H1 (cell line): ENCODE measurements at regions not wholly inside any gene's neighbourhood (a gene's known extent, or its start where the extent isn't known, plus 50 kb on each side); places are given as distances from the start of the nearest gene placed in this dataset.

Experiments used
- CTCF ChIA-PET: fragments of 300-600 bp; sonication (Branson Sonifier 250); formaldehyde crosslinking; loops from one replicate; lab custom pipeline; 2021; ENCODE audit not compliant: partially characterized antibody; lab: Charles Lee
- POLR2A ChIA-PET: fragments of 300-600 bp; sonication (Branson Sonifier 250); formaldehyde crosslinking; loops from one replicate; lab custom pipeline; 2021; ENCODE audit warnings: inconsistent platforms; ENCODE audit not compliant: partially characterized antibody; lab: Charles Lee
- DNase-seq, 2 experiments: peaks; one replicate each; pipeline versions ENCODE4 v3.0.0 to v3.0.0-alpha.2; 2010 to 2022; ENCODE audit warnings: low spot score in 2 of 2, low read depth in 1 of 2, mixed read lengths in 1 of 2
- FAIRE-seq: peaks from 2 replicates; lab custom pipeline; 2011; peaks lifted over from hg19 to GRCh38; lab: Jason Lieb, UNC
- H2AFZ ChIP-seq: 2 replicates; pipeline ENCODE4 v1.8.1; 2012; ENCODE audit warnings: low read length, inconsistent platforms
- H2AK5ac ChIP-seq: 2 replicates; pipeline ENCODE4 v1.6.1; 2013; ENCODE audit warnings: low read depth, low read length
- H2BK120ac ChIP-seq: replicated peaks from 2 replicates; pipeline ENCODE3; 2013; ENCODE audit warnings: low read depth, low read length, inconsistent platforms
- H2BK12ac ChIP-seq: 2 replicates; pipeline ENCODE4 v1.6.1; 2013; ENCODE audit warnings: low read depth, low read length
- H2BK15ac ChIP-seq: 2 replicates; pipeline ENCODE4 v1.6.1; 2013; ENCODE audit warnings: low read length
- H2BK20ac ChIP-seq: 2 replicates; pipeline ENCODE4 v1.6.1; 2013; ENCODE audit warnings: low read length
- H2BK5ac ChIP-seq: 2 replicates; pipeline ENCODE4 v1.6.1; 2013; ENCODE audit warnings: low read depth, low read length
- H3K14ac ChIP-seq: 2 replicates; pipeline ENCODE4 v1.6.1; 2013; ENCODE audit warnings: inconsistent platforms; ENCODE audit not compliant: insufficient read length
- H3K18ac ChIP-seq: 2 replicates; pipeline ENCODE4 v1.6.1; 2013; ENCODE audit warnings: low read length; ENCODE audit errors: extremely low read depth
- H3K23ac ChIP-seq: 2 replicates; pipeline ENCODE4 v1.6.1; 2013; ENCODE audit warnings: inconsistent platforms; ENCODE audit not compliant: insufficient read length
- H3K23me2 ChIP-seq: 2 replicates; pipeline ENCODE4 v1.6.1; 2013; ENCODE audit warnings: low read depth, low read length
- H3K27ac ChIP-seq: 2 replicates; pipeline ENCODE4 v1.6.1; 2011; ENCODE audit warnings: low read depth, low read length, inconsistent platforms
- H3K27me3 ChIP-seq, 4 experiments: replicated peaks in 1 of 4; 1 replicate in 1 of 4; 2 replicates in 3 of 4; pipeline versions ENCODE4 v1.6.1 to v1.8.1; 2011 to 2013; ENCODE audit warnings: low read length in 3 of 4, mild to moderate bottlenecking in 3 of 4, inconsistent platforms in 2 of 4, mixed read lengths in 2 of 4, moderate library complexity in 1 of 4; ENCODE audit not compliant: control insufficient read depth in 3 of 4, insufficient read depth in 3 of 4; ENCODE audit errors: extremely low read depth in 1 of 4
- H3K36me3 ChIP-seq, 4 experiments: 2 replicates each; pipeline versions ENCODE4 v1.6.1 to v1.8.1; 2011 to 2013; ENCODE audit warnings: mild to moderate bottlenecking in 4 of 4, low read length in 3 of 4, moderate library complexity in 2 of 4, control low read depth in 1 of 4, inconsistent platforms in 1 of 4; ENCODE audit not compliant: insufficient read depth in 4 of 4, control insufficient read depth in 2 of 4
- H3K4ac ChIP-seq: replicated peaks from 2 replicates; pipeline ENCODE3; 2013; ENCODE audit warnings: low read length, low read depth, mixed read lengths, inconsistent platforms; ENCODE audit not compliant: insufficient read length
- H3K4me1 ChIP-seq, 4 experiments: replicated peaks in 1 of 4; 1 replicate in 1 of 4; 2 replicates in 3 of 4; pipeline versions ENCODE4 v1.6.1 to v1.8.1; 2011 to 2013; ENCODE audit warnings: low read length in 3 of 4, inconsistent platforms in 2 of 4, mixed read lengths in 1 of 4; ENCODE audit not compliant: insufficient read depth in 4 of 4, control insufficient read depth in 3 of 4
- H3K4me2 ChIP-seq, 2 experiments: 2 replicates each; pipeline versions ENCODE4 v1.6.1 to v1.8.1; 2011 to 2013; ENCODE audit warnings: low read depth in 2 of 2, low read length in 2 of 2, control low read depth in 1 of 2, inconsistent platforms in 1 of 2, mild to moderate bottlenecking in 1 of 2; ENCODE audit not compliant: insufficient read depth in 1 of 2
- H3K4me3 ChIP-seq, 4 experiments: fragments of 200-600, 300-600 bp in 1 of 4; sonication (generic), shearing (Covaris generic), sonication (Bioruptor Twin) in 1 of 4; 2 replicates each; pipeline versions ENCODE4 v1.5.1 to v1.8.1; 2011 to 2016; ENCODE audit warnings: low read length in 4 of 4, low read depth in 3 of 4, control low read depth in 2 of 4, inconsistent platforms in 2 of 4, mild to moderate bottlenecking in 2 of 4, mixed read lengths in 1 of 4, moderate library complexity in 1 of 4; ENCODE audit not compliant: insufficient read depth in 2 of 4; ENCODE audit errors: extremely low read depth in 1 of 4
- H3K56ac ChIP-seq: replicated peaks from 2 replicates; pipeline ENCODE3; 2013; ENCODE audit warnings: low read depth, mild to moderate bottlenecking, mixed read lengths, low read length, inconsistent platforms; ENCODE audit not compliant: insufficient read length
- H3K79me1 ChIP-seq: 2 replicates; pipeline ENCODE4 v1.6.1; 2013; ENCODE audit warnings: low read depth, low read length, control low read depth
- H3K79me2 ChIP-seq, 2 experiments: 2 replicates each; pipeline versions ENCODE4 v1.6.1 to v1.8.1; 2012 to 2013; ENCODE audit warnings: low read length in 2 of 2, mild to moderate bottlenecking in 2 of 2, inconsistent platforms in 1 of 2; ENCODE audit not compliant: insufficient read depth in 2 of 2, control insufficient read depth in 1 of 2
- H3K9ac ChIP-seq, 4 experiments: replicated peaks in 1 of 4; 1 replicate in 1 of 4; 2 replicates in 3 of 4; pipeline versions ENCODE4 v1.6.1 to v1.8.1; 2011 to 2013; ENCODE audit warnings: low read depth in 3 of 4, low read length in 3 of 4, control low read depth in 2 of 4, mild to moderate bottlenecking in 2 of 4, moderate library complexity in 2 of 4, inconsistent platforms in 1 of 4; ENCODE audit errors: extremely low read depth in 1 of 4
- H3K9me3 ChIP-seq, 2 experiments: 2 replicates each; pipeline versions ENCODE4 v1.6.1 to v1.8.1; 2012 to 2013; ENCODE audit warnings: mild to moderate bottlenecking in 2 of 2, moderate library complexity in 2 of 2, control low read depth in 1 of 2, inconsistent platforms in 1 of 2, low read depth in 1 of 2, low read length in 1 of 2, mixed read lengths in 1 of 2; ENCODE audit not compliant: insufficient read depth in 2 of 2
- H4K20me1 ChIP-seq, 2 experiments: replicated peaks in 1 of 2; 2 replicates each; pipeline versions ENCODE3 to v1.8.1; 2011 to 2013; ENCODE audit warnings: inconsistent platforms in 2 of 2, low read length in 2 of 2, mild to moderate bottlenecking in 1 of 2; ENCODE audit not compliant: insufficient read depth in 2 of 2, control insufficient read depth in 1 of 2
- H4K5ac ChIP-seq: 2 replicates; pipeline ENCODE4 v1.6.1; 2013; ENCODE audit warnings: low read length, low read depth, mixed read lengths, inconsistent platforms; ENCODE audit not compliant: insufficient read length
- H4K8ac ChIP-seq: 2 replicates; pipeline ENCODE4 v1.8.0; 2013; ENCODE audit warnings: mild to moderate bottlenecking, moderate library complexity, low read length, inconsistent platforms; ENCODE audit not compliant: insufficient read depth; ENCODE audit errors: extremely low read depth
- H4K91ac ChIP-seq: replicated peaks from 2 replicates; pipeline ENCODE3; 2013; ENCODE audit warnings: low read length, mixed read lengths, inconsistent platforms; ENCODE audit not compliant: insufficient read length
- BCL11A ChIP-seq, 2 experiments: IDR thresholded peaks; one replicate each; pipeline ENCODE4 v1.6.1; 2011; ENCODE audit warnings: low read depth in 2 of 2, low read length in 2 of 2, mild to moderate bottlenecking in 2 of 2
- CEBPB ChIP-seq: IDR thresholded peaks from 2 replicates; pipeline ENCODE4 v1.6.1; 2012; ENCODE audit warnings: low read depth, low read length
- GTF2F1 ChIP-seq: IDR thresholded peaks from 2 replicates; pipeline ENCODE4 v1.6.1; 2012; ENCODE audit warnings: low read depth, low read length, improper control_type of control experiment, borderline replicate concordance
- RBBP5 ChIP-seq: IDR thresholded peaks from 2 replicates; pipeline ENCODE4 v1.7.1; 2012; ENCODE audit warnings: low read depth, mild to moderate bottlenecking, inconsistent platforms, low read length, moderate library complexity, borderline replicate concordance
- SAP30 ChIP-seq: fragments of 300-600 bp; sonication (generic); IDR thresholded peaks from 2 replicates; pipeline ENCODE4 v1.7.1; 2012; ENCODE audit warnings: low read length, moderate library complexity, mild to moderate bottlenecking, inconsistent platforms; ENCODE audit not compliant: insufficient read depth, insufficient replicate concordance
- ZNF274 ChIP-seq: IDR thresholded peaks from 2 replicates; pipeline ENCODE4 v1.7.0; 2012; ENCODE audit warnings: low read length, borderline replicate concordance; ENCODE audit errors: extremely low read depth
- WGBS, 2 experiments: shearing (Covaris generic) in 1 of 2; methylation state at CpG; one replicate each; pipeline versions ENCODE4 v1.1.6 to v1.1.7; 2013 to 2015; ENCODE audit warnings: low lambda C conversion rate in 2 of 2, mixed read lengths in 2 of 2, inconsistent platforms in 1 of 2, low coverage in 1 of 2, missing lambda C conversion rate in 1 of 2; ENCODE audit not compliant: insufficient replicate concordance in 2 of 2, insufficient coverage in 1 of 2, insufficient read length in 1 of 2; ENCODE audit errors: extremely low coverage in 1 of 2, missing lambda C conversion rate in 1 of 2; 5-methylcytosine and 5-hydroxymethylcytosine counted together
- TF ChIP-seq, protein P1 (sequence below), 3 experiments: IDR thresholded peaks; 1 replicate in 2 of 3; 2 replicates in 1 of 3; pipeline versions ENCODE4 v1.5.1 to v1.6.1; 2011; ENCODE audit warnings: low read length in 3 of 3, mild to moderate bottlenecking in 3 of 3, inconsistent platforms in 2 of 3, low read depth in 1 of 3, moderate library complexity in 1 of 3; ENCODE audit not compliant: insufficient read depth in 1 of 3; ENCODE audit errors: control extremely low read depth in 1 of 3
- TF ChIP-seq, protein P2 (sequence below): IDR thresholded peaks from 2 replicates; pipeline ENCODE4 v1.6.1; 2011; ENCODE audit warnings: low read length, improper control_type of control experiment

DNA sequence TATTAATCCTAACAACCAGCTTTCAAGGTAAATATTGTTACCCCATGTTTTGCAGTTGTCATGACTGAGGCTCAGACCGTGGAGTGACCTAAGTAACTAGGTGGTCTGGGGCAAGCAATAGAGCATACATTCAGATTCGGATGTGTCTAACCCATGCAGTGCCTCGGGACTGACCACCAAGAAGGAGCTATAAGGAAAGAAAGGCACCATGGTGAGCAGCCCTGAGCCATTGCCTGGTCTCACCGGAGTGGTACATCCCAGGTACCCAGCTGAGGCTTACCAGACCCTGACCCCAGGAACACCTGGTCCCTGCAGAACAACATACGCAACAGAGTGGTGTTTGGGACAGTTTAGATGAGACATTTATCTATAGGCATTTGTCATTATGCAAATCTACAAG is 175.5 kb upstream of the ZMIZ1 start:
- H3K9ac ChIP-seq: no peak overlapping the region
- no peak overlapping the region for H2AFZ ChIP-seq
- no peak overlapping the region for H3K23ac ChIP-seq
- H2BK12ac ChIP-seq: no peak overlapping the region
- no peak overlapping the region for H3K4me2 ChIP-seq
- no peaks in the 10 kb centered on the region for H3K79me1 ChIP-seq
- no peak overlapping the region for H3K4ac ChIP-seq
- no peak overlapping the region for H3K14ac ChIP-seq
- no peak overlapping the region for H3K18ac ChIP-seq
- no peaks in the 10 kb centered on the region for H3K36me3 ChIP-seq
- POLR2A ChIA-PET: interaction anchor here (0.6 to 1.3 kb wide), 4 partner anchors 8 to 947 kb away, joined by 3 to 4 read pairs (median 4); no protein-coding TSS in a partner anchor
- peaks cover 0 to 15% (median 8%) of the 10 kb centered on the region in 4 experiments; a peak in 6 of 7 replicates for H3K4me1 ChIP-seq
- no peak overlapping the region; the same call in 1 of the 2 replicates for H2BK15ac ChIP-seq
- H3K56ac ChIP-seq: no peak overlapping the region
- DNase-seq (peak in 1 of 2 experiments; percentile 24), FAIRE-seq (no peak)
- no peak overlapping the region for H3K27ac ChIP-seq
- CTCF ChIA-PET: interaction anchor here (0.9 to 2.4 kb wide), 2 partner anchors 15 to 32 kb away, joined by 3 to 6 read pairs; no protein-coding TSS in a partner anchor
- H2BK120ac ChIP-seq: no peak overlapping the region
- H3K27me3 ChIP-seq: peaks cover 0 to 2% (median 0%) of the 10 kb centered on the region in 4 experiments; a peak in 1 of 7 replicates
- H3K9me3 ChIP-seq: no peaks in the 10 kb centered on the region
- no peaks in the 10 kb centered on the region for H3K79me2 ChIP-seq
- H3K23me2 ChIP-seq: peaks cover 3% of the 10 kb centered on the region; the same call in 1 of the 2 replicates
- H4K91ac ChIP-seq: no peak overlapping the region
- no peak overlapping the region for H4K5ac ChIP-seq
- no peak overlapping the region for H4K8ac ChIP-seq
- WGBS, 2 experiments: 73% methylated on average over 5 of the region's 5 CpGs; no CpG with 5 or more reads in 1 of the 2 experiments
- no peak overlapping the region for H2AK5ac ChIP-seq
- no peak overlapping the region for H2BK5ac ChIP-seq
- no peak overlapping the region for H3K4me3 ChIP-seq
- no peaks in the 10 kb centered on the region for H4K20me1 ChIP-seq
- H2BK20ac ChIP-seq: no peak overlapping the region
- TF ChIP-seq ZNF274 (no peak), RBBP5 (no peak), BCL11A (IDR thresholded peaks at IDR 0.05; ENCODE audit: low read depth in 2 of 2, low read length in 2 of 2) (no peak), CEBPB (no peak), GTF2F1 (no peak), SAP30 (no peak)
- TF ChIP-seq, protein P1, sequence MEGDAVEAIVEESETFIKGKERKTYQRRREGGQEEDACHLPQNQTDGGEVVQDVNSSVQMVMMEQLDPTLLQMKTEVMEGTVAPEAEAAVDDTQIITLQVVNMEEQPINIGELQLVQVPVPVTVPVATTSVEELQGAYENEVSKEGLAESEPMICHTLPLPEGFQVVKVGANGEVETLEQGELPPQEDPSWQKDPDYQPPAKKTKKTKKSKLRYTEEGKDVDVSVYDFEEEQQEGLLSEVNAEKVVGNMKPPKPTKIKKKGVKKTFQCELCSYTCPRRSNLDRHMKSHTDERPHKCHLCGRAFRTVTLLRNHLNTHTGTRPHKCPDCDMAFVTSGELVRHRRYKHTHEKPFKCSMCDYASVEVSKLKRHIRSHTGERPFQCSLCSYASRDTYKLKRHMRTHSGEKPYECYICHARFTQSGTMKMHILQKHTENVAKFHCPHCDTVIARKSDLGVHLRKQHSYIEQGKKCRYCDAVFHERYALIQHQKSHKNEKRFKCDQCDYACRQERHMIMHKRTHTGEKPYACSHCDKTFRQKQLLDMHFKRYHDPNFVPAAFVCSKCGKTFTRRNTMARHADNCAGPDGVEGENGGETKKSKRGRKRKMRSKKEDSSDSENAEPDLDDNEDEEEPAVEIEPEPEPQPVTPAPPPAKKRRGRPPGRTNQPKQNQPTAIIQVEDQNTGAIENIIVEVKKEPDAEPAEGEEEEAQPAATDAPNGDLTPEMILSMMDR (IDR thresholded peaks at IDR 0.05; ENCODE audit: control extremely low read depth in 1 of 3, insufficient read depth in 1 of 3, low read depth in 1 of 3, low read length in 3 of 3): no peak
- TF ChIP-seq, protein P2, sequence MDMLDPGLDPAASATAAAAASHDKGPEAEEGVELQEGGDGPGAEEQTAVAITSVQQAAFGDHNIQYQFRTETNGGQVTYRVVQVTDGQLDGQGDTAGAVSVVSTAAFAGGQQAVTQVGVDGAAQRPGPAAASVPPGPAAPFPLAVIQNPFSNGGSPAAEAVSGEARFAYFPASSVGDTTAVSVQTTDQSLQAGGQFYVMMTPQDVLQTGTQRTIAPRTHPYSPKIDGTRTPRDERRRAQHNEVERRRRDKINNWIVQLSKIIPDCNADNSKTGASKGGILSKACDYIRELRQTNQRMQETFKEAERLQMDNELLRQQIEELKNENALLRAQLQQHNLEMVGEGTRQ: no peak
